Endodermal cell (in vitro differentiated cells): ENCODE measurements at regions not wholly inside any gene's neighbourhood (a gene's known extent, or its start where the extent isn't known, plus 50 kb on each side); places are given as distances from the start of the nearest gene placed in this dataset.

Experiments used
- DNase-seq: peaks from one replicate; pipeline ENCODE4 v3.0.0-alpha.2; 2017
- H3K27ac ChIP-seq: 2 replicates; pipeline ENCODE4 v1.5.1; 2013; ENCODE audit warnings: mild to moderate bottlenecking, low read depth, low read length, moderate library complexity
- H3K27me3 ChIP-seq: 2 replicates; pipeline ENCODE4 v1.6.1; 2013; ENCODE audit warnings: mild to moderate bottlenecking, low read length, moderate library complexity; ENCODE audit not compliant: insufficient read depth, control insufficient read depth, poor library complexity, severe bottlenecking
- H3K36me3 ChIP-seq: 2 replicates; pipeline ENCODE4 v1.7.0; 2013; ENCODE audit warnings: mild to moderate bottlenecking, low read length, moderate library complexity; ENCODE audit not compliant: control insufficient read depth, insufficient read depth
- H3K4me1 ChIP-seq: one replicate; pipeline ENCODE4 v1.7.0; 2013; ENCODE audit warnings: low read length; ENCODE audit not compliant: control insufficient read depth, insufficient read depth
- H3K4me3 ChIP-seq: 2 replicates; pipeline ENCODE4 v1.5.1; 2013; ENCODE audit warnings: mild to moderate bottlenecking, low read length, moderate library complexity
- H3K9ac ChIP-seq: 2 replicates; pipeline ENCODE4 v1.6.1; 2013; ENCODE audit warnings: mild to moderate bottlenecking, low read length, moderate library complexity; ENCODE audit not compliant: poor library complexity, severe bottlenecking; ENCODE audit errors: extremely low read depth
- H3K9me3 ChIP-seq: 2 replicates; pipeline ENCODE4 v1.6.1; 2013; ENCODE audit warnings: mild to moderate bottlenecking, low read length, moderate library complexity; ENCODE audit not compliant: control insufficient read depth
- H3K27ac Mint-ChIP-seq: 2 replicates; pipeline ENCODE4 v1.8.0; 2020; ENCODE audit warnings: mixed read lengths
- H3K27me3 Mint-ChIP-seq: 2 replicates; pipeline ENCODE4 v1.8.0; 2021; ENCODE audit warnings: mild to moderate bottlenecking, mixed read lengths; ENCODE audit not compliant: insufficient read depth
- H3K36me3 Mint-ChIP-seq: 2 replicates; pipeline ENCODE4 v1.8.0; 2020; ENCODE audit warnings: low read depth, mixed read lengths
- H3K4me1 Mint-ChIP-seq: 2 replicates; pipeline ENCODE4 v1.8.0; 2020; ENCODE audit warnings: mixed read lengths
- H3K4me3 Mint-ChIP-seq: 2 replicates; pipeline ENCODE4 v1.8.0; 2020; ENCODE audit warnings: mild to moderate bottlenecking, moderate library complexity, mixed read lengths
- H3K9me3 Mint-ChIP-seq: 2 replicates; pipeline ENCODE4 v1.8.0; 2020; ENCODE audit warnings: mild to moderate bottlenecking, mixed read lengths
- WGBS, 2 experiments: methylation state at CpG; one replicate each; pipeline versions ENCODE4 v1.1.5 to v1.1.7; 2013; ENCODE audit warnings: missing lambda C conversion rate in 2 of 2, mixed read lengths in 1 of 2; ENCODE audit not compliant: insufficient coverage in 1 of 2, insufficient read length in 1 of 2; 5-methylcytosine and 5-hydroxymethylcytosine counted together
- TF ChIP-seq, protein P1 (sequence below): fragments of 200-600 bp; sonication (generic); conservative IDR thresholded peaks from 2 replicates; pipeline ENCODE4 v1.5.0; 2021; ENCODE audit warnings: antibody characterized with exemption, mild to moderate bottlenecking

DNA sequence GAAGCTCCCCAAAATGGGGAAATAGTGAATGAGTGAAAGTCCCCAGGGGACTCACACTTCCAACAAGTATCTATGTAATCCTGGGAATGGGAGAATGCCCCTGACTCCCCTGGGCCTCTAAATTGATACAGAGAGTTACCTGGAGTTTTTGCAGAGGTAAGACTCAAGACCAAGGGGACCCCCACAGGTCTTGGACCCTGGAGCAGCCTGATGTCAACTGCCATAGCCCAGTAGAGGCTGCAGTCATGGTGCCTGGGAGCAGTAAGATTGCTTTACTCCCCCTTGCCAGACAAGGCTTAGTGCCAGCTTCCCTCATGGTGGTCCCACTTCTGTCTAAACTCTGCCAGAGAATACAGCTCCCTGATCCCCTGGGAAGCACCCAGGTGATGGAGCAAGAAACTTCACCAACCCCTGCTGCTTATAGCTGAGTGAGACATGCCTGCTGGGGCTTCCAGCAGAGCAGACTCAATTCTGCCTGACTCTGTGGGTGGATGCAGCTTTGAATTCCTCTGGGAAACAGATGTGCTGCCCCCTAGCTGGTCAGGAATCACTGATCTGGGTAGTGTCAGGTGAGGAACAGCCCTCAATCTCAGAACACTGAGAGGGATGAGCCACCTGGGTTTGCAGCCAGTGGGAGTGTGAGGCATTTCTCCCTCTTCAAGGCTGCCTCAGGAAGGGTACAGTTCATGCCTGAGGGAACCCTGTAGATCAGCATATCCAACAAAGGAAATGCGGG, 485.9 kb downstream of the NSUN3 start:
- 0% methylated on average over 1 of the region's 1 CpG; no CpG with 5 or more reads in 1 of the 2 experiments for WGBS, 2 experiments
- no peak overlapping the region for H3K4me3 ChIP-seq
- H3K4me1 ChIP-seq = no peaks in the 10 kb centered on the region
- peaks cover 38% of the 10 kb centered on the region for H3K9me3 Mint-ChIP-seq
- H3K27me3 Mint-ChIP-seq = no peaks in the 10 kb centered on the region
- peak; percentile 81 for DNase-seq
- H3K9me3 ChIP-seq = peaks cover 24% of the 10 kb centered on the region
- H3K36me3 ChIP-seq = no peaks in the 10 kb centered on the region
- H3K27ac Mint-ChIP-seq = no peak overlapping the region
- peaks cover 2% of the 10 kb centered on the region for H3K4me1 Mint-ChIP-seq
- H3K9ac ChIP-seq = no peak overlapping the region
- H3K36me3 Mint-ChIP-seq = peaks cover 7% of the 10 kb centered on the region
- no peaks in the 10 kb centered on the region for H3K27me3 ChIP-seq
- H3K4me3 Mint-ChIP-seq = no peak overlapping the region
- no peak overlapping the region for H3K27ac ChIP-seq
- TF ChIP-seq, protein P1, sequence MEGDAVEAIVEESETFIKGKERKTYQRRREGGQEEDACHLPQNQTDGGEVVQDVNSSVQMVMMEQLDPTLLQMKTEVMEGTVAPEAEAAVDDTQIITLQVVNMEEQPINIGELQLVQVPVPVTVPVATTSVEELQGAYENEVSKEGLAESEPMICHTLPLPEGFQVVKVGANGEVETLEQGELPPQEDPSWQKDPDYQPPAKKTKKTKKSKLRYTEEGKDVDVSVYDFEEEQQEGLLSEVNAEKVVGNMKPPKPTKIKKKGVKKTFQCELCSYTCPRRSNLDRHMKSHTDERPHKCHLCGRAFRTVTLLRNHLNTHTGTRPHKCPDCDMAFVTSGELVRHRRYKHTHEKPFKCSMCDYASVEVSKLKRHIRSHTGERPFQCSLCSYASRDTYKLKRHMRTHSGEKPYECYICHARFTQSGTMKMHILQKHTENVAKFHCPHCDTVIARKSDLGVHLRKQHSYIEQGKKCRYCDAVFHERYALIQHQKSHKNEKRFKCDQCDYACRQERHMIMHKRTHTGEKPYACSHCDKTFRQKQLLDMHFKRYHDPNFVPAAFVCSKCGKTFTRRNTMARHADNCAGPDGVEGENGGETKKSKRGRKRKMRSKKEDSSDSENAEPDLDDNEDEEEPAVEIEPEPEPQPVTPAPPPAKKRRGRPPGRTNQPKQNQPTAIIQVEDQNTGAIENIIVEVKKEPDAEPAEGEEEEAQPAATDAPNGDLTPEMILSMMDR = peak; percentile 59

DNA sequence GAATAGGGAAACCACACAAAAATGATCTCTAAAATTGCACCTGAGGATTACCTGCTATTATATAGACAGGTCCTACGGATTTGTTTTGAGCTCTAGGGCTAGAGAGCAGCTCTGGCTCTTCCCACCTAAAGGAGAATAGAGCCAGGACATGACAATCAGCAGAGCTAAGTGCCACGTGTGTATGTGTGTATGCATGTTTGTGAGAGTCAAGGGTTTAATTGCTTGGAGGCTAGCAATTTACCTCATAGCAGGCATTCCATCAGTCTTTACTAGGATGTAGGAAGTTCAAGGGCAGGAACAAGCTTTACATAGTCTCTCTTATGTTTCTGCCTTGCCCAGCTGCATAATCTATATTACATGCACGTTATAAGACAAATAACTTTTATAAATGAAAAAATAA, 498.2 kb downstream of the NSUN3 start:
- peaks cover 19% of the 10 kb centered on the region for H3K9me3 Mint-ChIP-seq
- 86 to 100% methylated on average over 1 to 2 of the region's 3 CpGs for WGBS, 2 experiments
- H3K27ac Mint-ChIP-seq = no peak overlapping the region

DNA sequence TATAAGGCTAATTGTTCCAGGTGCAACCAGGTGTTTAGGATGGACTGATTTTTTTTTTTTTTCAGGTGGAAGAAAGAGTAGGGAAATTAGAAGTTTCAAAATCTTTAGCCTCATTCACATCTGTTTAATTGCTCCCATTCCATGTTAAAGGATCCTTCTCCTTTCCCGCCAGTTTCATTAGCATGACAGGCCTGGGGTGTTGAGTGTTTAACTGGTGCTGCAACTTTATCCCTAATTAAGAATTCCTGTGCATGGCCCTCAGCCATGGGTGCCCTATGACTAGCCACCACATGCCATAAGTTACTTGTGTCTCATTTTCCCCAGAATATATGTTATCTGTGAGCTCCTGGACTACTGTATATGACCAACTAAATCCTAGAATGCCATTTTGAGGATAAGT, 501.4 kb downstream of the NSUN3 start:
- Mint-ChIP-seq H3K27ac (no peak overlapping the region), H3K9me3 (peaks cover 17% of the 10 kb centered on the region), H3K4me3 (no peak overlapping the region), H3K27me3 (no peaks in the 10 kb centered on the region), H3K4me1 (no peaks in the 10 kb centered on the region), H3K36me3 (no peaks in the 10 kb centered on the region)
- no peak overlapping the region for H3K4me3 ChIP-seq
- 100% methylated on average over 1 of the region's 1 CpG; no CpG with 5 or more reads in 1 of the 2 experiments for WGBS, 2 experiments
- H3K27ac ChIP-seq = no peak overlapping the region
- no peaks in the 10 kb centered on the region for H3K27me3 ChIP-seq
- TF ChIP-seq, protein P1 = no peak
- peaks cover 21% of the 10 kb centered on the region for H3K9me3 ChIP-seq
- no peaks in the 10 kb centered on the region for H3K4me1 ChIP-seq
- H3K36me3 ChIP-seq = no peaks in the 10 kb centered on the region
- no peak overlapping the region for H3K9ac ChIP-seq
- DNase-seq = no peak

More for the DNA sequence above, 498.2 kb downstream of the NSUN3 start:
- DNase-seq = no peak
- TF ChIP-seq, protein P1 = no peak
- H3K27ac ChIP-seq = no peak overlapping the region
- H3K9me3 ChIP-seq = peaks cover 26% of the 10 kb centered on the region
- H3K4me3 ChIP-seq = no peak overlapping the region
- no peak overlapping the region for H3K9ac ChIP-seq
- Mint-ChIP-seq H3K36me3 (no peaks in the 10 kb centered on the region), H3K4me3 (no peak overlapping the region), H3K27me3 (no peaks in the 10 kb centered on the region), H3K4me1 (no peaks in the 10 kb centered on the region)
- H3K4me1 ChIP-seq = no peaks in the 10 kb centered on the region
- no peaks in the 10 kb centered on the region for H3K36me3 ChIP-seq
- no peaks in the 10 kb centered on the region for H3K27me3 ChIP-seq
